NCI-H226 (cell line): ENCODE measurements at regions not wholly inside any gene's neighbourhood (a gene's known extent, or its start where the extent isn't known, plus 50 kb on each side); places are given as distances from the start of the nearest gene placed in this dataset.

Experiments used
- DNase-seq: peaks from one replicate; pipeline ENCODE4 v3.0.0-alpha.2; 2015

DNA sequence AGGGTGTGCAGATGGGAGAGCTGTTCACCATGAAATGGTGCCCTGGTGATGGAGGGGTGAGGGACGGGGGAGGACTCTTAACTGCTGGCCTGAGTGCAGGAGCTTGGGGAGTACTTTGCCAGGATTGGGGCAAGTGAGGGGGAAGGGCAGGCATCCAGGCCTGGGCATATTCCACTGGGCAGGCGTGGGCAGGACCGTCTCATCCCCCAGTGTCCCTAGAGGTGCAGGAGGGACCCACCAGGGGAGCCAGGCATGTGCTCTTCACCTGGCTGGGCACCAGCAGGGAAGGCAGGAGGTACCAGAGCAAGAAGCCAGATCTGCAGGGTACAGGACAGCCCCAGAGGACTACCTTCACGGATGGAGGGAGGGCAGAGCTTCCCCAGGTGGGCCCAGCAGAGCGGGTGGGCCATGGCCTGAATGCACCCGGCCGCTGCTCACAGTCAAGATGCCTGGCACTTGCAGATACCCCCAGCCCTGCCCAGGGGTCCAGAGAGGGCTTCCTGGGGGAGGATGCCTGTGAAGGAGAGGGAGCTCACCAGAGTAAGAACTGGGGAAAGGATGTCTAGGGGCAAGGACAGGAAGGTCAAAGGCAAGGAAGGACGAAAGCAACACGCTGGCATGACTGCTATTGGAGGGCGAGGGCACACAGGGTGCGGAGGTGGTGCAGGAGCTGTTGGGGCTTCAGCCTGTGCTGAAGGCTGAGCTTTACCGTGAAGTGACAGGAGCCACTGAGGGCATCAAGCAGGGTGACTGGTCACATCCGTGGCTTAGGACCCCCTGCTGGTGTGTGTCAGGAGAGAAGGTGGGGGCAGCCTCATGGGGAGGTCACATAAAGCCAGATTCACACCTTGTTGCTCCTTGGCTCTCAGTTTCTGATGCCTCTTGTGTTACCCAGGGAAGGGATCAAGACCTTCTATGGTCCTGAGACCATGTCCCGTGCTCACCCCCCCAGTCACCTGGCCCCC lies 68.2 kb upstream of the NKX1-1 start:
- DNase-seq = no peak

DNA sequence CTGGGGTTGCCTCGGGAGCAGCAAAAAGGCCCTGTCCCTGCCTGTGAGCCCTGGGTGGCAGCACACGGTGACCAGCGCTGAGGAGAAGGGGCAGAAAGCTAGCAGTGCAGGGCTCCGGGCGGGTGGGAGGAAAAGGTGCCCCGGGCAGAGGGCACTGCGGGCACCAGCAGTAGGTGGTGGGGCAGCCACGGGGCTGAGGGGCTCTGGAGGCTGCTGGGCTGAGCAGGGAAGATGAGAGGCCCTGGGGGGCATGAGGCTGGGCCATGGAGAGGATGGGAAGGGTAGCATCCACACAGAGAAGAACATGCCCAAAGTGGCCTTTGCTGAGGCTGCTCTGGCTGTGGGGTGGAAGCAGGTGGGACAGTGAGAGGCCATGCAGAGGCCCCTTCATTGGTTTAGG lies 67.5 kb upstream of the NKX1-1 start:
- DNase-seq = no peak

DNA sequence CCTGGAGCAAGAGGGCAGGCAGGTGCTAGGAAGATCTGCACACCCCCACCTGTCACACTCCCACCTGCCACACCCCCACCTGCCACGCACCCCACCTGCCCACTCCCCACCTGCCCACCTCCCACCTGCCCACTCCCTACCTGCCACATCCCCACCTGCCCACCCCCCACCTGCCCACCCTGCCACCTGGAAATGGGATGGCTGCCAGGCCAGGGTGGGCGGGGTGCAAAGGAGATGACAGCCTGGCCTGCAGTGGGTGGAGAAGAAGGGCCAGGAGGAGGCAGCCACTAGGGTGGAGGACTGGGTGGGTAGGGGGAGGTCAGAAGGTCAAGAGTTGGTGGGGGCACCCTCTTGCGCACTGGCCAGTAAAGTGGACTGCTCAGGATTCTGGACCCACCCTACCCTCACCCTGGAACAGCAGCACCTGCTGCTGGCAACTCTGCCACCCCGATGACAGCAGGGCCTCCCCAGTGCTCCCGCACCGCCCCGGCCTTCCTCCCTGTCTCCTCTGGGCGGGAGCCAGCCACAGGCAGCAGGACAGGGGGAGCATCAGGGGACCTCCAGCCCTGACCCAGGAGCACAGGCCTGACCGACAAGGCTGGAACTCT lies 66.8 kb upstream of the NKX1-1 start:
- DNase-seq = no peak

DNA sequence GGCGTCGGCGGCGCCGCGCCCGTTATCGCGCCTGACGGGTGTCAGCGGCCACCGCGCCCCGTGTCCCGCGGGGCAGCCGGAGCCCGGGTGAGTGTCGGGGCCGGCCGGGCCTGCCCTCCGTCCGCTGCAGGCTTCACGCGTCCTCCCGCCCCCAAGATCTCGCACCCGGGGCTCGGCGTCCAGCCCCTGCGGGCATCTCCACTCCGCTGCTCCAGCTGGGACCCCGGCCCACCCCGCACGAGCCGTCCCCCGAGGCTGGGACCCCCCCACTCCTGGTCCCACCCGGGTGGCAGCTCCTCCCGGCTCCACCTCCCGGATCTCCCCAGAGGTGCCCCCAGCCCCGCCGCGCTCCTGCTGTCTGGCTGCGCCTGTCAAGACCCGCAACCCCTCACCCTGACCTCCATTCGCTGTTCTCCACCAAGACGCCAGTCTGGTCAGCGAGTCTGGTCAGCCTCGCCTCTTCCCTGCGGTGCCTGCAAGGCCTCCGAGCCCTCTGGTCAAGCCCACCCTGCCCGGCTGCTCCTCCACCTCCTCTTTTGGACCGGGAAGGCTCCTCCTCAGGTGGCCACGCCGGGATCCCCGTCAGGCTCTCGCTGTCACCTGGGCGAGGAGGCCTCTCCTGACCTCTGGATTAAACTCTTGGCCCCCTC lies 66.0 kb upstream of the NKX1-1 start:
- no peak for DNase-seq

DNA sequence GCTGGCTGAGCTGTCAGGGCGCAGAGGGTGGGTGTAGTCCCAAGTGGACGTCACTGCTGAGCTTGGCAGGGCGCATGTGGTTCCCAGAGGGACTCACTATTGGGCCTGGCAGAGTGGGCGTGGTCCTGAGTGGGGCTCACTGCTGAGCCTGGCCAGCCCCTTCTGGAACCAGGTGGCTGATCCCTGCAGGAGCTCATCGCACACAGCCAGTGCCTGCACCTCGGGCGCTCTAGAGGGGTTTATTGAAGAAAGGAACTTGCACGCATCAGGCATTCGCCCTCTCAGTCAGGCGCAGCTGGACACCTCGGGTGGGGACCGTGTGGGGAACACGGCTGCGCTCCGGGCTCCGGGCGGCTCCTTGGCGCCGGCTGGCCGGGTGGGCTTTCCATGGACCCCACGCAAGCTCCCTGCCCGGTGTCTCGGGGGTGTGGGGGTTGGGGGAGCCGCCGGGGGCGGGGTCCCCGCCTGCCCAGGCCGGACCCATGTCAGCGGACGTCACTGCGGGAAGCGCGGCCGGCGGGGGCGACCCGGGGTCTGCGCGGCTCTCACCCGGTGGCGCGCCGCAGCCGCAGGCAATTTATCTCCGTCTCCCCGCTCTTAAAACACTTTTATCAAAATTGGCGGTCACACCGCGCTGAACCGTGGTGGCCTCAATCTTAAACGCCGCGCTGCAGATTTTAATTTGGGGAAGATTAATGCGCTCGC lies 65.4 kb upstream of the NKX1-1 start:
- DNase-seq = no peak

DNA sequence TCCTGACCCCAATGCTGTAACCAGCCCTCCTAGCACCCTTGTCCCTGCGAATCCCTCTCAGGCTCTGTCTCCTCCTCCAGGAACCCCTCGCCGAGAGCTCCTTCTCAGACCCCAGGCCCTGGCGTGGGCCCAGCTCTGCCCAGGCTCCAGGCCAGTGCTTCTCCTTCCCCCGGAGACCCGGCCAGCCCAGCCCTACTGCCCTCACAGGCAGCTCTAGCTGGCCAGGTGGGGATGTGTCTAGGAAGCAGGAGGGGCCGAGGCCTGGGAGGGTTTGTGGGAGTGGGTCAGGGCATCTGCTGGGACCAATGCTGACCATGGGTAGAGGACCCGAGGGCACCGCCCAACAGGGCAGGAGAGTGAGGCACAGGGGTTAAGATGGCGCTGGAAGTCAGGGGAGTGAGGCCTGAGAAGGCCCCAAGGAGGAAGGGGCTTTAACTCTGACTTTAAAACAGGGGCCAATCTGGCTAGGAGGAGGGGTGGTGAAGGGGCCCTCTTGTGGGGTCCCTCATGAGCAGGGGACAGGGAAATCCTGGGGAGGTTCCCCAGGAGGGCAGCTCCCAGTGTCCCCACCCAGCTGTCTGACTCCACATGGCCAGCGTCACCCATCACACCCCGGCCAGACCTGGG lies 64.7 kb upstream of the NKX1-1 start:
- no peak for DNase-seq

DNA sequence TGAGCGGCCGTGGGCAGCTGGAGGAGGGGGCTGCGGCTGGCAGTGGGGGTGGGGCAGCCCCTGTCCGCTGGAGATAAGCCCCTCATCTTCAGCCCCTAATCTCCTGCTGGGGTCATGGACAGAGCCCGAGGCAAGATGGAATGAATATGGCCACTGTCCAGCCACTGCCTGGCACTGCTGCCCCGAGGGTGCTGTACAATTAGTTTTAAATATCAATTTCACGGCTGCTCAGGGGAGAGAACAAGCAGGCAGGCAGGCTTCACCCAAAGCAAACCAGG lies 64.1 kb upstream of the NKX1-1 start:
- no peak for DNase-seq

DNA sequence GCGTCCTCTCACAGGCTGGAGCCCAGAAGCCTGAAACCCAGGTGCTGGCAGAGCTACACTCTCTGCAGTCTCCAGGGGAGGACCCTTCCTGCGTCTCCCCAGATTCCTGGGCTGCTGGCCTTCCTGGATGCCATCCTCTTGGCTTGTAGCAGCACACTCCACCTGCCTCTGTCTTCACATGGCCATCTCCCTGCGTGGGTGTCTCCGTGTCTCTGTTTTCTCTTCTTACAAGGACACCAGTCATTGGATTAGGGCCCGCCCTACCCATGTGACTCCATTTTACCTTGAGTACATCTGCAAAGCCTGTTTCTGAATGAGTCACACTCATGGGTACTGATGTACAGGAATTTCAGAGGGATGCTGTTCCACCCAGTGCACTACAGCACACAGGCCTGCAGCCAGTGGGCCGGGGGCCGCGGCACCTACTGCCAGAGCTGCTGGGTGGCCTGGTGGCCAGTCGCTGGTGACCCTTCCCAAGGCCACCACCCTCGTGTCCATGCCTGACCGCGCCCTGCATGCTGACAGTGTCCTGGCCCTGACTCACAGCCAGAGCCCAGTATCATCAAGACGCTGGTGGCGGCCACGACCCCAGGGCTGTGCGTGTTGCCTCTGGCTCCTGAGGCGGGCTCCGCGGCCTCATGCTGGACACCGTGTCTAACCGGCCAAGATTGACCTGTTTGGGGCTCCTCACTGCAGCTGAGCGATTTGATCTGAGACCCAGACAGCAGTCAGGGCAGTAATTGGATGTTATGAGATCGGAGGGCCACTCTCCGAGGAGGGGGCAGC lies 63.6 kb upstream of the NKX1-1 start:
- DNase-seq = no peak

DNA sequence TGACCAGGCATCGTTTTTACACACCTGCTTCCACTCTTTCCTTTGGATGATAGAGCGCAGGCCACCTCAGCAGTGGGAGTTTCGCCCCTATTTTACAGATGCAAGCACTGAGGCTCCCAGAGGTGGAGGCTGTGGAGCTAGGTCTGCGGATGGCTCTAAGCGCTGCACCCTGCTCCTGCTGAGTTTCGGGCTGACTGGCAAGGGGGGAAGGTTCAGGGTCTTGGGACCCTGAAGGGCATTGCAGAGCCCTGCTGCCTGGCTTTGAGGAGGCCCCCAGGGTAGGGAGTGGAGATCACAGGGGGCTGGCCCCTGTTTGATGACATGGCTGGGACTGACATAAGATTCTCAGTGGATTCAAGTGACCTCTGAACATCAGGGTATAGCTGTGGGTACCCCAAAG lies 62.8 kb upstream of the NKX1-1 start:
- no peak for DNase-seq

DNA sequence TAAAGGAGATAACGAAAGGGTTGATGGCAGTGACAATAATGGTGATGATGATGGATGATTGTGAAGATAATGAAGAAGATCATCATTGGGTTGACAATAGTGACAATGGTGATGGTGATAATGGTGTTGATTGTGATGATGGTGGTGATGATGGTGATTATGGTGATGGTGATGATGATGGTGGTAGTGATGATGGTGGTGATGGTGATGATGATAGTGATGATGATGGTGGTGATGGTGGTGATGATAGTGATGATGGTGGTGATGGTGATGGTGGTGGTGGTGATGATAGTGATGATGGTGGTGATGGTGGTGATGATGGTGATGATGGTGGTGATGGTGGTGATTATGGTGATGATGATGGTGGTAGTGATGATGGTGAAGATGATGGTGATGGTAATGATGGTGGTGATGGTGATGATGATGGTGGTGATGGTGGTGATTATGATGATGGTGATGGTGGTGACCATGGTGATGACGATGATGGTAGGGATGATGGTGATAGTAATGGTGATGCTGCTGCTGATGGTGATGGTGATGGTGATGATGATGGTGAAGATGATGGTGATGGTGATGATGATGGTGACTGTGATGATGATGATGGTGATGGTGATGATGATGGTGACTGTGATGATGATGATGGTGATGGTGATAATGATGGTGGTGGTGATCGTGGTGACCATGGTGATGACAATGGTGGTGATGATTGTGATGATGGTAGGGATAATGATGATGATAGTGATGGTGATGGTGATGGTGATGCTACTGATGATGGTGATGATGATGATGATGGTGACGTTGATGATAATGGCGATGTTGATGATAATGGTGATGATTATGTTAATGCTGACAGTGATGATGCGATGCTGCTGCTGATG lies 61.6 kb upstream of the NKX1-1 start:
- no peak for DNase-seq

DNA sequence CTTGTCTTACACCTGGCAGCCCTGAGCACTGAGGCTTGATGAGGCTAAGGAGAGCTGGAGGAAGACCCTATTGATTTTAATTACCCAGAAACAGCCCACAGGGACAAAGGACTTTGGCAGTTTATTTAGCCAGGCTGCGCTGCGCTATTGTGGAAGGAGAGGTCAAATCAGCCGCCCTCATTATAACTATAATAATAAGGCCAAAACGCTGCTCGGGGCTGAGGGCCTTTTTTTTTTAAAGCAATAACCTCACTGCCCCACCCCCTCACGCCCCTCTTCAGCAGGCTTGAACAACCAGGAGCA lies 60.6 kb upstream of the NKX1-1 start:
- no peak for DNase-seq

DNA sequence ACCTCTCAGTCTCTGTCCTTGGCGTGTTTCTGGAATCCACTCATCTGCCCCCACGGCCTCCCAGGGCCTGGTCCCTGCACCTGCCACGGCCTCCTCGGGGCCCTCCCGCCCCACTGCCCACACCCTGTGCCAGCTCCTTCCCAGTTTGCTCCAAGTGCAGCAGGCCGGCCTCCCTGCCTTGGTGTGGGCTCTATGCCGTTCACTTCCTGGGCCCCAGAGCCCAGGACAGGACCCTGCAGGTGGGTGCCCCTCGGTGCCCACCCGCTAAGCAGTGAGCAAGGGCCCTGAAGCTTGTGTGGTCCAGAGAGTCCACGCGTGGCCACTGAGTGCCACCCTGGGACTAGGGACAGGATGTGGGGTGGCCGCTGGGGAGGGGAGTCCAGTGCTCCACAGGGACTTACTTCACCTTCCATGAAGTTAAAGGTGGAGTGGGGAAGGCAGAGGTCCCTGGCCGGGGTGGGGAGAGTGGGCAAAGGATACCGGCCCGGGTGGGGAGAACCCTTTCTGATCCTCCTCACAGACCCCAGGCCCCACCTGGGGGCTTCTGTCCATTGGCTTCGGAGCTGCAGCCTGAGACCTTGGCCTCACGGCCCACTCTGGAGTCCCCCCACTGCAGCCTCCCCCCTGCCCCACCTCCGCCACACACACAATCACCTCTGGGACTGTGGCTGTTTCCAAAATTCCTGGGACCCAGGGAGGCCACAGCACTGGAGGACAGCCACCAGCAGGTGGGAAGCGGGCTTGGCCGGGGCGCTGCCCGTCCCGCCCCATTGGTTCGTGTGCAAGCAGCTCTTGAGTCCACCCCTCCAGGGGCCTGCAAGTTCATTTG lies 60.0 kb upstream of the NKX1-1 start:
- DNase-seq = no peak

DNA sequence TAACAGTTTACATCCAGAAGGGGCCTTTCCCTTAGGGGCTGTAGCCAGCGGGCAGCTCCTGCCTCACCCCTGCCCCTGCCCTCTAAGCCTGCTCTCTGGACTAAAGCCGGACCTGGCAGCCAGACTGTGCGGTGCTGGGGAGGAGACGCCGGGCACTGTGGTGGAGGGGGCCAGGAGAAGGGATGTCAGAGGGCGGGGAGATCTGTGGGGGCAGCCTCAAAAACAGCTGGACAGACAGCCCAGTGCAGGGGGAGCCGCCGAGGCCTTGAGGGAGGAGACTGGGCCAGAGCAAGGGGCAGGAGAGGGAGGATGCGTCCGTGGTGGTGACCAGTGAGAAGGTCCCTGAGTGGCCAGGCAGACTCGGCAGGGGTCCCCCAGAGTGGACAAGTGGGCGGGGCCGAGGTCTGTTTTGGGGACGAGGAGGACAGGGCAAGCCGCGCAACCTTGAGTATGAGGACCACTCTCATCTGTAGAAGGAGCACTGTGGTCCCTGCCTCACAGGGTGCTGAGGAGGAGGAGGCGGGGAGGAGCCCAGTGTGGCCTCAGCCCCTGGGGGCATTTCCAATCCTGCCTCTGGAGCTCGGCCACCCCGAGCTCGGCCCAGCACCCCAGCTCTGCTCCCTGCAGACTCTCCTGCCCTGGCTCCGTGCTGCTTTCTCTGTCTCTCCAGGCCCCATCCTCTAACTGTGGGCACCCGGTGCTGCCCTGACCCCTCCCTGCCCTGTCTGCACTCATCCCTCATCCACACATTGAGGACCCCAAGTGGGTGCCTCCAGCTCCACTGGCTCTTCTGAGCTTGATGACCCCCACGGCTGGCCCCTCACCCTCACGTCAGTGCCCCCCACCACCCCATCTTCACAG lies 59.2 kb upstream of the NKX1-1 start:
- DNase-seq = no peak

DNA sequence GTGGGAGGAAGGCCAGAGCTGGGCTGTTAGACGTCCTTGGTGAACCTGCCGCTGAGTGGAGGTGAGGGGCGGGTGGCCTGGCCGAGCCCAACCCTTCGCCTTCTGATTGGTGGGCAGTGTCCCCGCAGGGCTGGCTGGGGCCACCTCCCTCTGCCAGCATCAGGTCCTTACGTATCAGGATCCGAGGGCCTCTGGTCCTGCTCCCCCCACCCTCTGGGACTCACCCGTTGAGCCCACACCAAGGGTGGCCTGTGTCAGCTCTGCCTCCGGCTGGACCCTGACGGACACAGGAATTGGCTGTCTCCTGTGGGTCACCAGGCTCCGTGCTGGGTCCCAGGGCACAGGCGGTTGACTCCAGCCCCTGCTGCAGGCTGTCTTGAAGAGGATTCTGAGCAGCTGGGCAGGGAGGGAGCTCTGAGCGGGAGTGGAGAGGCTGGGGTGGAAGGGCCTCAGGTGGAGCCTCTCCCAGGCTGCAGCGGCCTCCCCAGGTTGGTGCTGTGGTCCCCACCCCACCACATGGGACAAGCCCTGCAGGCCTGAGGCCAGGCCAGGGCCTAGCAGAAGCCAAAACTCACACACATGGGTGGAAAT lies 58.4 kb upstream of the NKX1-1 start:
- DNase-seq = no peak

DNA sequence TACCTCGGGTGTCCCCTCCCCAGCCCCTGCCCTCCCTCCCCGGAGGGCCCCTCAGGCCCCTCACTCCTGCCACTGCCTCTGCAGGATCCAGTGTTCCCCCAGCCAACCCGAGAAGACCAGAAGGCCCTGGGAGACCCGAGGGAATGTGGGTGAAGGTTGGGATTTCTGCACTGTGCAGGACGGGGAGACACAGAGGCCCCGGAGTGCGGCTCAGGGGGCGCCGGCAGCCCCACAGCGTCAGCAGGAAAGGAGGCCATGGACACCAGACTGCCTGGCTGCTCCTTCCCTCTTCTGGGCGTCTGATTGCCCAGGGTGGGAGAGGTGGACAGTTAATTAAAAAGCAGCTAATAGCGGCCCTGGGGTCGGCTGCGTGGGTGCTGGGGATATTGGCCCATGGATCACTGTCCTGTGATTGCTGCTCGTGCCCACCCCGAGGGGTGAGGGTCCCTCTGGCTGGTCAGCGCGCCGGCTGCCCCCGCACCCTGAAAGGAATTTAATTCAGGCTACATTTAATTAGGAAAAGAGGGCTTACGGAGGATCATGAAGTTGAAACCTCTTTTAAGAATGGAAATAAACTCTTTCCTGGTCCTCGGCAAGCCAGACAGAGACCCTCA lies 57.8 kb upstream of the NKX1-1 start:
- DNase-seq = no peak

DNA sequence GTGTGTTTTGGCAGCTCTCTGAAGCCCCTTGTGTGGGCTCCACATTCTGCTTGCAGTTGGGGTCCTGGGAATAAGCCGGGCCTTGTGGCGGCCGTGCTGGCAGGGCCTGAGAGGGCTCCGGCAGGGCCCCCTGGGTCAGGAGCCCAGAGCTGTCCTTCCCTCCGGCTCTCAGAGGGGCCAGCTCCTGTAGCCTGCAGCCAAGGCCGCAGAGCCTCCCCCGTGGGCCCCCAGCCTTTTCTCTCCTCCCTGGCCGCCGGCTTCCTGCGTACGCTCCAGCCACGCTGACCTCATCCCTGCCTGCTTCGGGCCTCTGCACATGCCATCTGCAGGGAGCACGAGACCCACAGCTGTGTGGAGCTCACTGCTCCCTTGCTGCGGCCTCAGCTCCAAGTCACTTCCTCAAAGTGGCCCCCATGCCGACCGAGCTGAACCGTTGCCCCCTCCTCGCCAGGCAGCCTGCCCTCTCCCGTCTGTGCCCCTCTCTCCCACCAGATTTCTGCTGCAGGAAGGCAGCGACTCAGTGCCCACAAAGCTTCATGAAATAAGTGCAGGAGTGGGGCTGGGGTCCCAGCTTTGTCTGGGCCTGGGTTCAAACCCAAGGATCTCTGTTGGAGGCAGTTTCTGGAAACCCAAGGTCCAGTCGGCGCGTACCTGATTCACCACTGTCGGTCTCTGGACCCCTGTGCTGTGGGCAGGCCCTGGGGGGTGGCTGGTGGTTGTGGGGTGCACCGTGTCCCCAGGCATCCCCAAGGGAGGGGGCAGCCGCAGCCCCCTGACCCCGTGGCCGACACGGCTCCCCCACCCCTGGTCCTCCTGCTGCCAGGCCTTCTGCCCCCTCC lies 57.1 kb upstream of the NKX1-1 start:
- DNase-seq = no peak

DNA sequence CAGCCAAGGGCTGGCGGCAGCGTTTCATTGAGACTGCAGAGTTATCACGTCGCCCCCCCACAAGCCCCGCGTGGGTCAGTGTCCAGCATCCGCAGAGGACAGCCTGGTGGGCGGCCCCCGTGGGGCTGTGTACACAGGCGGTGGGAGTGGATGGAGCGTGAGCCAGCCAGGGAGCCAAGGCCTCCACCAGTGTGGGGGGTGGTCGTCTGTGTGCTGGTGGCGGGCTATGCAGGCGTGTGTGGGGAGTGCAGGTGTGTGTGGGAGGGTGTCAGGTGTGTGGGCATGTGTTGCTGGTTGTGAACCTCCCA lies 56.5 kb upstream of the NKX1-1 start:
- no peak for DNase-seq
